Liver (tissue), 8 donors: ENCODE measurements at regions not wholly inside any gene's neighbourhood (a gene's known extent, or its start where the extent isn't known, plus 50 kb on each side); places are given as distances from the start of the nearest gene placed in this dataset.

Experiments
- DNase-seq: peaks from one replicate; pipeline ENCODE4 v3.0.0-alpha.2; 2017; ENCODE audit warnings: low spot score
- H3K27ac ChIP-seq, 2 donors: one replicate each; pipeline ENCODE4 v1.7.0; 2013; ENCODE audit warnings: inconsistent platforms in 2 of 2, low read length in 2 of 2, control low read depth in 1 of 2, low read depth in 1 of 2, mild to moderate bottlenecking in 1 of 2
- H3K27me3 ChIP-seq, 4 donors: one replicate each; pipeline versions ENCODE4 v1.6.1 to v1.7.0; 2013; ENCODE audit warnings: low read length in 3 of 4, inconsistent platforms in 1 of 4, mild to moderate bottlenecking in 1 of 4, moderate library complexity in 1 of 4; ENCODE audit not compliant: control insufficient read depth in 4 of 4, insufficient read depth in 4 of 4
- H3K36me3 ChIP-seq, 4 donors: one replicate each; pipeline versions ENCODE4 v1.6.1 to v1.7.0; 2013; ENCODE audit warnings: low read length in 3 of 4, mild to moderate bottlenecking in 3 of 4, low read depth in 1 of 4, moderate library complexity in 1 of 4; ENCODE audit not compliant: control insufficient read depth in 4 of 4, insufficient read depth in 3 of 4
- H3K4me1 ChIP-seq, 4 donors: one replicate each; pipeline versions ENCODE4 v1.6.1 to v1.7.0; 2013; ENCODE audit warnings: low read length in 3 of 4, mild to moderate bottlenecking in 3 of 4, moderate library complexity in 1 of 4; ENCODE audit not compliant: control insufficient read depth in 4 of 4, insufficient read depth in 4 of 4
- H3K4me3 ChIP-seq, 3 donors: one replicate each; pipeline versions ENCODE4 v1.6.1 to v1.7.0; 2013; ENCODE audit warnings: low read length in 3 of 3, control low read depth in 1 of 3, low read depth in 1 of 3, mild to moderate bottlenecking in 1 of 3
- H3K9ac ChIP-seq, 2 donors: one replicate each; pipeline ENCODE4 v1.7.0; 2013; ENCODE audit warnings: low read length in 2 of 2, mild to moderate bottlenecking in 2 of 2, moderate library complexity in 2 of 2, control low read depth in 1 of 2, low read depth in 1 of 2
- H3K9me3 ChIP-seq, 4 donors: one replicate each; pipeline versions ENCODE4 v1.6.1 to v1.7.0; 2013; ENCODE audit warnings: low read length in 3 of 4; ENCODE audit not compliant: control insufficient read depth in 4 of 4
- ATF3 ChIP-seq: IDR thresholded peaks from 2 replicates; pipeline ENCODE4 v1.6.1; 2016; ENCODE audit warnings: antibody characterized with exemption
- CTCF ChIP-seq: fragments of 150-350 bp; IDR thresholded peaks from 2 replicates; pipeline ENCODE4 v1.5.1; 2017; ENCODE audit warnings: improper control_type of control experiment, low read depth, low read length; ENCODE audit not compliant: missing input control
- FOXA1 ChIP-seq: IDR thresholded peaks from 2 replicates; pipeline ENCODE4 v1.6.1; 2016; ENCODE audit warnings: antibody characterized with exemption
- FOXA2 ChIP-seq: IDR thresholded peaks from 2 replicates; pipeline ENCODE4 v1.6.1; 2016; ENCODE audit warnings: antibody characterized with exemption
- HNF4A ChIP-seq, 2 donors: conservative IDR thresholded peaks; 2 replicates each; pipeline ENCODE4 v1.6.1; 2016; ENCODE audit warnings: antibody characterized with exemption in 2 of 2, mild to moderate bottlenecking in 2 of 2
- HNF4G ChIP-seq: IDR thresholded peaks from 2 replicates; pipeline ENCODE4 v1.6.1; 2016; ENCODE audit warnings: antibody characterized with exemption
- MAX ChIP-seq: IDR thresholded peaks from 2 replicates; pipeline ENCODE4 v1.6.1; 2016; ENCODE audit warnings: antibody characterized with exemption
- NR2F2 ChIP-seq: IDR thresholded peaks from 2 replicates; pipeline ENCODE4 v1.6.1; 2016; ENCODE audit warnings: antibody characterized with exemption
- RAD21 ChIP-seq, 2 donors: IDR thresholded peaks; 2 replicates each; pipeline ENCODE4 v1.6.1; 2016; ENCODE audit warnings: antibody characterized with exemption in 2 of 2, mild to moderate bottlenecking in 2 of 2
- RXRA ChIP-seq, 2 donors: IDR thresholded peaks; 2 replicates each; pipeline ENCODE4 v1.6.1; 2017 to 2018; ENCODE audit warnings: antibody characterized with exemption in 2 of 2, mild to moderate bottlenecking in 1 of 2
- SP1 ChIP-seq: IDR thresholded peaks from 2 replicates; pipeline ENCODE4 v1.6.1; 2018; ENCODE audit warnings: antibody characterized with exemption, mild to moderate bottlenecking
- TAF1 ChIP-seq: conservative IDR thresholded peaks from 2 replicates; pipeline ENCODE4 v1.6.1; 2016; ENCODE audit warnings: antibody characterized with exemption, mild to moderate bottlenecking
- WGBS: extraction: QIAGEN DNeasy Blood & Tissue Kit; methylation state at CpG from one replicate; pipeline ENCODE4 v1.1.7; 2013; 5-methylcytosine and 5-hydroxymethylcytosine counted together
- TF ChIP-seq, protein P1 (sequence below): IDR thresholded peaks from 2 replicates; pipeline ENCODE4 v1.6.1; 2016; ENCODE audit warnings: antibody characterized with exemption
- TF ChIP-seq, protein P2 (sequence below): IDR thresholded peaks from 2 replicates; pipeline ENCODE4 v1.6.1; 2016; ENCODE audit warnings: antibody characterized with exemption, mild to moderate bottlenecking
- donor health status: healthy.
- donor health status: healthy.
- donor health status: healthy.
- donor health status: healthy.
- donor health status: healthy.

GRCh38 chr4:160848901-160849760, 1314.7 kb downstream of the FSTL5 start:
- H3K27ac ChIP-seq, result no peak overlapping the region
- no peaks in the 10 kb centered on the region for H3K4me1 ChIP-seq
- H3K27me3 ChIP-seq, result no peaks in the 10 kb centered on the region
- no peaks in the 10 kb centered on the region for H3K36me3 ChIP-seq
- H3K9ac ChIP-seq, result no peak overlapping the region
- no peak for TF ChIP-seq RXRA (IDR thresholded peaks at IDR 0.05)
- no peak for TF ChIP-seq HNF4A (conservative IDR thresholded peaks at IDR 0.05)
- TF ChIP-seq RAD21 (IDR thresholded peaks at IDR 0.05), result no peak
- no peak for TF ChIP-seq FOXA2
- no peak for TF ChIP-seq SP1
- TF ChIP-seq HNF4G, result no peak
- TF ChIP-seq ATF3, result no peak
- TF ChIP-seq FOXA1, result no peak
- no peak for TF ChIP-seq TAF1
- no peak for TF ChIP-seq MAX
- no peak for TF ChIP-seq CTCF
- TF ChIP-seq, protein P1, sequence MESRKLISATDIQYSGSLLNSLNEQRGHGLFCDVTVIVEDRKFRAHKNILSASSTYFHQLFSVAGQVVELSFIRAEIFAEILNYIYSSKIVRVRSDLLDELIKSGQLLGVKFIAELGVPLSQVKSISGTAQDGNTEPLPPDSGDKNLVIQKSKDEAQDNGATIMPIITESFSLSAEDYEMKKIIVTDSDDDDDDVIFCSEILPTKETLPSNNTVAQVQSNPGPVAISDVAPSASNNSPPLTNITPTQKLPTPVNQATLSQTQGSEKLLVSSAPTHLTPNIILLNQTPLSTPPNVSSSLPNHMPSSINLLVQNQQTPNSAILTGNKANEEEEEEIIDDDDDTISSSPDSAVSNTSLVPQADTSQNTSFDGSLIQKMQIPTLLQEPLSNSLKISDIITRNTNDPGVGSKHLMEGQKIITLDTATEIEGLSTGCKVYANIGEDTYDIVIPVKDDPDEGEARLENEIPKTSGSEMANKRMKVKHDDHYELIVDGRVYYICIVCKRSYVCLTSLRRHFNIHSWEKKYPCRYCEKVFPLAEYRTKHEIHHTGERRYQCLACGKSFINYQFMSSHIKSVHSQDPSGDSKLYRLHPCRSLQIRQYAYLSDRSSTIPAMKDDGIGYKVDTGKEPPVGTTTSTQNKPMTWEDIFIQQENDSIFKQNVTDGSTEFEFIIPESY, result no peak
- DNase-seq, result no peak
- 40% methylated on average over 9 of the region's 9 CpGs for WGBS
- no peaks in the 10 kb centered on the region for H3K9me3 ChIP-seq
- no peak overlapping the region for H3K4me3 ChIP-seq

- Histone ChIP-seq H3K36me3 (no peaks in the 10 kb centered on the region), H3K27ac (no peak overlapping the region), H3K9ac (no peak overlapping the region), H3K4me3 (no peak overlapping the region), H3K9me3 (no peaks in the 10 kb centered on the region), H3K27me3 (no peaks in the 10 kb centered on the region), H3K4me1 (no peaks in the 10 kb centered on the region)
- WGBS, result 47% methylated on average over 1 of the region's 1 CpG
- DNase-seq, result no peak
- no peak for TF ChIP-seq MAX
- no peak for TF ChIP-seq TAF1
- no peak for TF ChIP-seq SP1
- TF ChIP-seq FOXA2, result no peak
- TF ChIP-seq, protein P1, result no peak
- no peak for TF ChIP-seq RXRA (IDR thresholded peaks at IDR 0.05)
- TF ChIP-seq HNF4A (conservative IDR thresholded peaks at IDR 0.05), result no peak
- no peak for TF ChIP-seq FOXA1
- no peak for TF ChIP-seq NR2F2
- TF ChIP-seq, protein P2, sequence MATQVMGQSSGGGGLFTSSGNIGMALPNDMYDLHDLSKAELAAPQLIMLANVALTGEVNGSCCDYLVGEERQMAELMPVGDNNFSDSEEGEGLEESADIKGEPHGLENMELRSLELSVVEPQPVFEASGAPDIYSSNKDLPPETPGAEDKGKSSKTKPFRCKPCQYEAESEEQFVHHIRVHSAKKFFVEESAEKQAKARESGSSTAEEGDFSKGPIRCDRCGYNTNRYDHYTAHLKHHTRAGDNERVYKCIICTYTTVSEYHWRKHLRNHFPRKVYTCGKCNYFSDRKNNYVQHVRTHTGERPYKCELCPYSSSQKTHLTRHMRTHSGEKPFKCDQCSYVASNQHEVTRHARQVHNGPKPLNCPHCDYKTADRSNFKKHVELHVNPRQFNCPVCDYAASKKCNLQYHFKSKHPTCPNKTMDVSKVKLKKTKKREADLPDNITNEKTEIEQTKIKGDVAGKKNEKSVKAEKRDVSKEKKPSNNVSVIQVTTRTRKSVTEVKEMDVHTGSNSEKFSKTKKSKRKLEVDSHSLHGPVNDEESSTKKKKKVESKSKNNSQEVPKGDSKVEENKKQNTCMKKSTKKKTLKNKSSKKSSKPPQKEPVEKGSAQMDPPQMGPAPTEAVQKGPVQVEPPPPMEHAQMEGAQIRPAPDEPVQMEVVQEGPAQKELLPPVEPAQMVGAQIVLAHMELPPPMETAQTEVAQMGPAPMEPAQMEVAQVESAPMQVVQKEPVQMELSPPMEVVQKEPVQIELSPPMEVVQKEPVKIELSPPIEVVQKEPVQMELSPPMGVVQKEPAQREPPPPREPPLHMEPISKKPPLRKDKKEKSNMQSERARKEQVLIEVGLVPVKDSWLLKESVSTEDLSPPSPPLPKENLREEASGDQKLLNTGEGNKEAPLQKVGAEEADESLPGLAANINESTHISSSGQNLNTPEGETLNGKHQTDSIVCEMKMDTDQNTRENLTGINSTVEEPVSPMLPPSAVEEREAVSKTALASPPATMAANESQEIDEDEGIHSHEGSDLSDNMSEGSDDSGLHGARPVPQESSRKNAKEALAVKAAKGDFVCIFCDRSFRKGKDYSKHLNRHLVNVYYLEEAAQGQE, result no peak
- TF ChIP-seq RAD21 (IDR thresholded peaks at IDR 0.05), result no peak
- TF ChIP-seq HNF4G, result no peak
These were observed 1299.5 kb downstream of the FSTL5 start for GRCh38 chr4:160864253-160864652.
